Skeletal muscle satellite cell (primary cell): ENCODE measurements at regions not wholly inside any gene's neighbourhood (a gene's known extent, or its start where the extent isn't known, plus 50 kb on each side); places are given as distances from the start of the nearest gene placed in this dataset.

Experiments
- H3K27me3 ChIP-seq: 2 replicates; pipeline ENCODE4 v1.7.0; 2013; ENCODE audit warnings: low read length; ENCODE audit not compliant: control insufficient read depth, insufficient read depth
- H3K36me3 ChIP-seq: 2 replicates; pipeline ENCODE4 v1.7.0; 2013; ENCODE audit warnings: mild to moderate bottlenecking, control low read depth, low read length; ENCODE audit not compliant: insufficient read depth
- H3K4me1 ChIP-seq: 2 replicates; pipeline ENCODE4 v1.7.0; 2013; ENCODE audit warnings: low read length; ENCODE audit not compliant: control insufficient read depth, insufficient read depth
- H3K4me2 ChIP-seq: 2 replicates; pipeline ENCODE4 v1.7.0; 2013; ENCODE audit warnings: mild to moderate bottlenecking, low read length
- H3K4me3 ChIP-seq: 2 replicates; pipeline ENCODE4 v1.7.0; 2013; ENCODE audit warnings: low read length
- H3K9ac ChIP-seq: 2 replicates; pipeline ENCODE4 v1.7.0; 2013; ENCODE audit warnings: mild to moderate bottlenecking, low read depth, low read length, moderate library complexity
- H3K9me3 ChIP-seq: replicated peaks from 2 replicates; pipeline ENCODE4 v1.7.0; 2013; ENCODE audit warnings: mild to moderate bottlenecking, control low read depth, low read length

DNA sequence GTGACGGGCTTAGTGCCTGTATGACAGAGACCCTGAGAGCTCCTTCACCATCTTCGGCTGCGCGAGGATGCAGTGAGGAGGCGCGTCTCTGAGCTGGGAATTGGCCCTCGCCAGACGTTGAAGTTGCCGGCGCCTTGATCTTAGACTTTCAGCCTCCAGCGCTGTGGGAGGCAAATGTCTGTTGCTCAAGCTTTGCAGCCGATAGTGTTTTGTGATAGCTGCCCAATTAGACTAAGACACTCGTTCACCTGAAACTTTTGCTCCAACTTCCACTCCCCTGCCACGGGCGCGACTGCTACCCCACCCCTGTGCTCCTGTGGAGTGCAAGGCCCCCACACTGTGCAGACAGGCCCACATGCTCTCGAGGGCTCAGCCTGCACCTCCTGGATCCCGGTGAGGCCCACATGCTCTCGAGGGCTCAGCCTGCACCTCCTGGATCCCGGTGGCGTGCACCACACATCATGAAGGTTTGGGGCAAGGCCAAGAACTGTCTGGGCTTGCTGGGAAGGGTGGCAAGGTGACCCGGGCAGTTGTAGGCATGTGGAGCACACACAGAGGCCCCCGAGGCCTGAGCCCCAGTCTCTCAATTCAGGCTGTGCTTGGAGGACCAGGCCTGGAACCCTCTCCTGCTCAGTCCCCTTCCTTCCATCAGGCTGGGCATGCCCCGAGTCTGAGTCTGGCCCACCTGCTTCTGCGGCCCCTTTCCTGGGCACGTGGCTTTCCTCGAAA, 324.6 kb downstream of the TMEM121 start:
- peaks cover 27% of the 10 kb centered on the region for H3K9me3 ChIP-seq
- H3K4me1 ChIP-seq, result no peaks in the 10 kb centered on the region
- no peaks in the 10 kb centered on the region for H3K27me3 ChIP-seq
- H3K36me3 ChIP-seq, result no peaks in the 10 kb centered on the region
- no peak overlapping the region for H3K4me3 ChIP-seq
- H3K9ac ChIP-seq, result no peak overlapping the region
- H3K4me2 ChIP-seq, result no peak overlapping the region

GRCh38 chr14:105851716-105852377, 325.5 kb downstream of the TMEM121 start:
- no peak overlapping the region for H3K4me3 ChIP-seq
- H3K9ac ChIP-seq, result no peak overlapping the region
- peaks cover 27% of the 10 kb centered on the region for H3K9me3 ChIP-seq
- no peaks in the 10 kb centered on the region for H3K36me3 ChIP-seq
- H3K4me2 ChIP-seq, result no peak overlapping the region
- no peaks in the 10 kb centered on the region for H3K27me3 ChIP-seq
- no peaks in the 10 kb centered on the region for H3K4me1 ChIP-seq

GRCh38 chr14:105852378-105853088, 326.1 kb downstream of the TMEM121 start:
- Histone ChIP-seq H3K27me3 (no peaks in the 10 kb centered on the region), H3K4me1 (no peaks in the 10 kb centered on the region), H3K4me2 (no peak overlapping the region), H3K9me3 (peaks cover 27% of the 10 kb centered on the region), H3K9ac (no peak overlapping the region), H3K4me3 (no peak overlapping the region), H3K36me3 (no peaks in the 10 kb centered on the region)

DNA sequence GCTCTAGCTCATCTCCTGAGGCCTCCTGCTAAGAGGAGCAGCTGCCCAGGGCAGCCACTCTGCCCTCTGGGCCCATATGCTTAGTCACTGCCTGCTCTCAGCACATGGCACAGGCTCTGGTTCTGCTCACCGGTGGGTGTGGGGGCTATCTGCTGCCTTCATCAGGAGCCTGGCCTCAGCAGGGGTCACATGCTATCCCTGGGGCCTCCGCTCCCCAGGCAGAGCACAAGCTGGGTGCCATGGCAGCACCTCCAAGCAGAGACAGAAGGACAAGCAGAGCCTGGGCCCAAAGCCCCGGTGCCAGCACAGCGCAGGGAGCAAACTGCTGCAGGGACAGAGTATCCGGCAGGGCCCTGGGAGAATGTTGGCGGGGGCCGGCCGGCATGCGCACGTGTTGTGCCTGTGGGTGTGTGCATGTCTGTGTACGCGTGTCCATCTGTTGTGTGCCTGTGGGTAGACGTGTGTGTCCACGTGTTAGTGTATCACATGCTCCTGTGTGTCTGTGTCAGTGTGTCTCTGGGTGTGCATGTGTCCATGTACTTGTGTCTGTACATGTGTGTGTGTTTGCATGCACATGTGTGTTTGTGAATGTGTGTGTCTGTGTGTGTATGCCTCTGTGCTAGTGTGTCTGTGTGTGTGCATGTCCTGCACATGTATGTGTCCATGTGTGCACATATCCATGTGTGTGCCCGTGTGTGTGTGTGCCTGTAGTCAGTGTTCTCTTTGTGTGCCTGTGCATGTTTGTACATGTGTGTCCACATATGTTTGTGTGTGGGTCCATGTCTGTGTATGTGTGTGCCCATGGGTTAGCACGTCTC, 326.9 kb downstream of the TMEM121 start:
- Histone ChIP-seq H3K36me3 (no peaks in the 10 kb centered on the region), H3K4me3 (no peak overlapping the region), H3K27me3 (no peaks in the 10 kb centered on the region), H3K4me1 (no peaks in the 10 kb centered on the region), H3K4me2 (no peak overlapping the region), H3K9ac (no peak overlapping the region), H3K9me3 (peaks cover 27% of the 10 kb centered on the region)

DNA sequence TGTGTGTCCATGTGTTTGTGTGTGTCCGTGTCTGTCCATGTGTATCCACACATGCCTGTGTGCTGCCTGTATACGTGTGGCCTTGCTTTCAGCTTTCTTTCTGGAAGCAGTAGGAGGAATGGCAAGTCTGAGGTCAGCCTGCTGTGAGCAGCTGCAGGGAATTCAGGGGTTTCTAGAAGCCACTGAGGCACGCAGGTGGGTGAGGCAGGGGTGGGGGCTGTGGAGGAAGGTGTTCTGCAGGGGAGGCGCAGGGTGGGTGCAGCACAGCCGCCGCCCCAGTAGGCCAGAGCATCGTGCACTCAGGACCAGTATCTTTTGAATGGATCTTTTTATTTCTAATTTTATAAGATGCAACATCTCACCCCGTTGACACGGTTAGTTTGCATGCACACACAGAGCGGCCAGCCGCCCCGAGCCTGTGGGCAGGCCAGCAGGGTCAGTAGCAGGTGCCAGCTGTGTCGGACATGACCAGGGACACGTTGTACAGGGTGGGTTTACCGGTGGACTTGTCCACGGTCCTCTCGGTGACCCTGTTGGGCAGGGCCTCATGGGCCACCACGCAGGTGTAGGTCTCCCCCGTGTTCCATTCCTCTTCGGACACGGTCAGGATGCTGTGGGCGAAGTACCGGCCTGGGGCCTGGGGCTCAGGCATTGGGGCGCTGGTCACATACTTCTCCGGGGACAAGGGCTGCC, 327.7 kb downstream of the TMEM121 start:
- H3K9ac ChIP-seq, result no peak overlapping the region
- no peaks in the 10 kb centered on the region for H3K27me3 ChIP-seq
- no peaks in the 10 kb centered on the region for H3K4me1 ChIP-seq
- H3K36me3 ChIP-seq, result no peaks in the 10 kb centered on the region
- no peak overlapping the region for H3K4me3 ChIP-seq
- peaks cover 27% of the 10 kb centered on the region for H3K9me3 ChIP-seq
- H3K4me2 ChIP-seq, result no peak overlapping the region

GRCh38 chr14:105854600-105855245, 328.3 kb downstream of the TMEM121 start:
- H3K9ac ChIP-seq, result no peak overlapping the region
- H3K4me2 ChIP-seq, result no peak overlapping the region
- H3K4me3 ChIP-seq, result no peak overlapping the region
- H3K36me3 ChIP-seq, result no peaks in the 10 kb centered on the region
- no peaks in the 10 kb centered on the region for H3K4me1 ChIP-seq
- no peaks in the 10 kb centered on the region for H3K27me3 ChIP-seq
- H3K9me3 ChIP-seq, result peaks cover 27% of the 10 kb centered on the region

GRCh38 chr14:105855246-105855892, 329.0 kb downstream of the TMEM121 start:
- no peaks in the 10 kb centered on the region for H3K4me1 ChIP-seq
- no peak overlapping the region for H3K4me2 ChIP-seq
- no peaks in the 10 kb centered on the region for H3K36me3 ChIP-seq
- no peak overlapping the region for H3K9ac ChIP-seq
- no peaks in the 10 kb centered on the region for H3K27me3 ChIP-seq
- no peak overlapping the region for H3K4me3 ChIP-seq
- H3K9me3 ChIP-seq, result peaks cover 24% of the 10 kb centered on the region

GRCh38 chr14:105855893-105856675, 329.7 kb downstream of the TMEM121 start:
- H3K4me1 ChIP-seq, result no peaks in the 10 kb centered on the region
- no peak overlapping the region for H3K4me3 ChIP-seq
- H3K27me3 ChIP-seq, result no peaks in the 10 kb centered on the region
- H3K36me3 ChIP-seq, result no peaks in the 10 kb centered on the region
- H3K9ac ChIP-seq, result no peak overlapping the region
- no peak overlapping the region for H3K4me2 ChIP-seq
- peaks cover 29% of the 10 kb centered on the region for H3K9me3 ChIP-seq

DNA sequence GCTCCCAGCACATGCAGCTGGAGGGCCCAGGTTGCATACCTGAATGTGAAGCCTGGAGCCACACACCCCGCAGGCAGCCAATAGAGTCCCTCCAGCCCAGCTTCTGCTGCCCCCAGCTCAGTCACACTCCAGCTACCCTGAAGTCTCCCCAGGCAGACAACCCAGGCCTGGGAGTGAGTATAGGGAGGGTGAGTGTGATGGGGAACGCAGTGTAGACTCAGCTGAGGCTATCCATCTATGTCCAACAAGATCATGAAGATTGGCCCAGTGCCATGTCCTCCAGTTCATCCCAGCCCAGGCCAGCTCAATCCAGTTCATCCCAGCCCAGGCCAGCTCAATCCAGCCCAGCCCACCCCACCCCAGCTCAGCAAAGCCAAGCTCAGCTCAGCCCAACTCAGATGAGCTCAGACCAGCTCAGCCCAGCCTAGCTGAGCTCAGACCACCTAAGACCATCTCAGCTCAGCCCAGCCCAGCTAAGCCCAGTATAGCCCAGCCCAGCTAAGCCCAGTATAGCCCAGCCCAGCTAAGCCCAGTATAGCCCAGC, 330.4 kb downstream of the TMEM121 start:
- peaks cover 29% of the 10 kb centered on the region for H3K9me3 ChIP-seq
- no peak overlapping the region for H3K9ac ChIP-seq
- H3K27me3 ChIP-seq, result no peaks in the 10 kb centered on the region
- H3K4me2 ChIP-seq, result no peak overlapping the region
- no peak overlapping the region for H3K4me3 ChIP-seq
- H3K4me1 ChIP-seq, result no peaks in the 10 kb centered on the region
- no peaks in the 10 kb centered on the region for H3K36me3 ChIP-seq
